NCI-H748 (cell line): ENCODE measurements at regions not wholly inside any gene's neighbourhood (a gene's known extent, or its start where the extent isn't known, plus 50 kb on each side); places are given as distances from the start of the nearest gene placed in this dataset.

Experiments used
- DNase-seq: peaks from one replicate; lab custom pipeline; 2025; ENCODE audit not compliant: unreplicated experiment; lab: John Stamatoyannopoulos, UW

DNA sequence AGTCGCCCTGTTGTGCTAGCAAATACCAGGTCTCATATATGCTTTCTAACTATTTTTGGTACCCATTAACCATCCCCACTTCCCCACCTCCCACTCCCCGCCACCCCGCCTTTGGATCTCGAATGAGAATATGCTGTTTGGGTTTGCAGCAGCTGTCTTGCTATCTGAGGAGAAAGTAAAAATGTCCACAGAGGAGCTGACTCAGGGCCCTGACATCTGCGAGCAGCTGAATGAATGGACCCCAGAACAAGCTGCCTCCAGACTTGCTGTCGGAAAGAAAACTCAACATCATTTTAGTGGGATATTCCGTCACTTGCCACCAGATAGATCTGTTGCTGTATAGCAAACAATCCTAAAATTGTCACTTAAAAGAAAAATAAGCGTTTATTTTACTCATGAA is 103.7 kb downstream of the LINC00237 start:
- no peak for DNase-seq

DNA sequence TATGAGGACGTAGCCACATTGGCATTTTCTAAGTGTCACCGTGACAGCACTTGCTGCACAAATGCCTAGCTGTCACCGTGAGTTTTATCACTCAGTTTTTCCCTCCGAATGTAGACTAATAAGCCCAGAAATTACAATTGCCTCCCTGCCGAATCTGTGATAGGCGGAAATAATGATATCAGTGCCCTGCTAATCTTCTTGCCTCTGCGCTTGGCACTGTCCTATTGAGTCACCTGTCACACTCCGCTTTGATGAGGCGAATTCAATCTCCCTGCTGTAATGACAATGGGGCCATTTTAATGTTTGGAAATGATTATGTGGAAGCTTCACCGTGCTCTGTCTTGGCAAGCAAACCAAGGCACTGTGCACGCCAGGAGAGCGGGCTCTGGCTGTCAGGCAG is 112.8 kb downstream of the LINC00237 start:
- no peak for DNase-seq

DNA sequence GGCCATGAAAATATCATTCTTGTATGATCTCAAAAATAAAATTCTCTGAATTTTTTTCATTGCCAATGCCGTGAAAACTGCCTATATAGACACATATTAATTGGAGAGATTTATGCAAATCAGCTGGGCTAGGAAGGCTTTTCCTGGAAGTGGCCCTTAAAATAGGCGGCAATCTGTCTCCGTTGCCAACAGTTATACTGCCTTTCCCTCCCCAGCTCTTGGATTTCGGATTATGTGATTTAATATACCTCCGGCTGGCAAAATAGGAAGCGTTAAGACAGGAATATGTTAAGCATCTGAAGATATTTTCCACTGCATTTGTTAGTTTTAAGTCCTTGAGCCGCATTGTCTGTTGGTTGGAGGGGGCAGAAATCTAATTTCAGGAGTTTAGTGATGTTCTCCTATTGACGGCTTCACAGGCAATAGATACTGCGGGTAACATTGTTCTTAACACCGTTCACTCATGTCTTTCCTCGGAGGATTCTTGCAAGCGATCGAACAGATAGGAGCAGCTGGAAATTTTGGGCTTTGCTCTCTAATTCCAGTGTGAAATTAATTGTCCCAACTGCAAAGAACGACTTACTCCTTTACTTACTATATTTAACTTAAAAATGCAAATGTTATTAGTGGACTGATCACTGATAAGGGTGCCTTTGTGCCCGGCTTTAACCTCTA is 113.3 kb downstream of the LINC00237 start:
- DNase-seq, result no peak

DNA sequence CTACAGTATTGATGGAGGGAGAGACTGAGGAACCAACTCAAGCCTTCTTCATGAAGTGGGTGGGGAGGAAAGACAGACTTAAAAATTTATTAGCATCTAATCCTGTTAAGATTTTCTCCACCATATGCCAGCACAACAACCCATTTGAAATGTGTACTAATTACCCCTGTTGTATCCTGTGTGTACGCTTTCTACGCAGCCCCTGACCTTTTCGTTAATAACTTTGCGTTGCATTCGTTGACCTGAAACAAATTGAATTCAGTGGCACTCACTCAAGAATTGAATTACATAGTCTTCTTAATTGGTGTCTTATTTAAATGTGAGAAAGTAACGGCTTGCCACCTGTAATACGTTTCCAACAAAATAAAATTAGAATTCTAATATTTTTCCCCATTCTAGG is 113.9 kb downstream of the LINC00237 start:
- no peak for DNase-seq

DNA sequence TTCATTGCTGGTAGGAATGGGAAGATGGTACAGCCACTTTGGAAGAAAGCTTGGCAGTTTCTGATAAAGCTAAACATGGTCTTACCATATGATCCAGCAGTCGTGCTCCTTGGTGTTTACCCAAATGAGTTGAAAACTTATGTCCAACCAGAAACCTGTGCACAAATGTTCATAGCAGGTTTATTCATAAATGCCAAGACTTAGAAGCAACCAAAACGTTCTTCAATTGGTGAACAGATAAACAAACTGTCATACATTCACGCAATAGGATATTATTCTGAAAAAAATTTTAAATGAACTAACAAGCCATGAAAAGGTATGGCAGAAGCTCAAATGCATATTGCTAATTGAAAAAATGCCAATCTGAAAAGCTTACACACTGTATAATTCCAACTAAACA is 117.1 kb downstream of the LINC00237 start:
- DNase-seq, result no peak

DNA sequence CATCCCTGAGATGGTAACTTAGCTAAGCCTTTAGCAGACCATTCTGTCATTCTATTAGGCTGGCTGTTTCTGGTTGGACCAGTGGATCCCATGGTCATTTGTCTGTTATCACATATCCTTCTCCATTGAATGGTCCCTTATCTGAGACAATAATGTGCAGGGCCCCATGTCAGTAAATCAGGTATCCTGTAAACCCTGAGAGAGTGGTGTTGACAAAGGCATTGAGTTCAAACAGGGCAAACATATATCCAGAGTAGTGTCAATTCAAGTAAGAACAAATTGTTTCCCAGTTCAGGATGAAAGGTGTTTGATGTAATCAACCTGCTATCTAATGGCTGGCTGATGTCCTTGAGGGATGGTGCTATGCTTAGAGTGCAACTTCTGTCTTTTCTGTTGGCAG is 126.2 kb downstream of the LINC00237 start:
- peak; percentile 21 for DNase-seq

DNA sequence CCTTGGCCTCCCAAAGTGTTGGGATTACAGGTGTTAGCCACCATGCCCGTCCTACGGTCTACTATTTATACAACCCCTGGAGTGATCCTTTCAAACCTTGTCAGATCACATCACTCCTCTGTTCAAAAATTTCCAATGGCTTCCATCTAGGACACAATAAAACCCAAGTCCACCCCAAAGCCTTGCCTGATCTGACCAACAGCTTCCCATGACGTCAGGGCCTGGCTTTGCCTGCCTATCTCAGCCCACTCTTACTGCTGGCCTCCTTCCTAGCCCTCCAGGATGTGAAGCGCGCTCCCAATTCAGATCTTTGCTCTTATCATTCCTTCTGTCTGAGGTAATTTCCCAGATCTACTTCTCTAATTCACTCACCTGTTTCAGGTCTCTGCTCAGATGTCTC is 128.4 kb downstream of the LINC00237 start:
- no peak for DNase-seq

DNA sequence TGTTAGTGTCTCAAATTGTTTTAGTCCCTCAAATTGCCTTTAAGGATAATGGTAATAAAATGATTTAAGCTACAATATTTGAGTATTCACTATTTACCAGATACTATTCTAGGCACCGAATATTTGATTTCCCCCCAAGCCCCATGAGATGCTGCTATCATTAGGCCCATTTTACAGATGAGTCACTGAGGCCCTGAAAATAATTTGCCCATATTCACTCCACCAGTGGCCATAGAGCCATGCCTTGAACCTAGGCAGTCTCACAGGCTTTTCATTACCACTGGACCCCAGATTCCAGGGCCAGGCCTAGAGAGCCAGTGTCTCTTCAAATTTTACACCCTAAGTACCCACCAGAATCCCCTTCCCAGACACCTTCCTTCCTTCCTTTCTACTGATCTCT is 133.7 kb downstream of the LINC00237 start:
- DNase-seq, result no peak

DNA sequence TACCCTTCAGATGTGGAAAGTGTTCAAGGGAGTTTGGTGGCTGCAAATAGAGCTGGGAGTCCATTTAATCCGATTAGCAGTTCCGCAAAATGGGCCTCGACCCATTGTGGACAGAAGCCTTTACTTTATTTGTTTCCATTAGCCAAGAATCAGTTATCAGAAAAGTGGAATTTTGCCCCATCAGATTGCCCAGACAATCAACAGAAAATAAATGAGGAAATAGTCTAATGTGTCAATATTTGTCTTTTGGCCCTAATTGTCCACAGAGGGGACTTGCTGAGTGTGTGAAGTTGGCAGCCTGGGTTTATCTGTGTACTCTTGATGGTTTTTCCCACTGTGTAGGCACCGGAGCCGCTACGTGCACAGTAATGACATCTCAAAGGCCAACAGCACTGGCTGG is 134.3 kb downstream of the LINC00237 start:
- DNase-seq, result peak; percentile 90

DNA sequence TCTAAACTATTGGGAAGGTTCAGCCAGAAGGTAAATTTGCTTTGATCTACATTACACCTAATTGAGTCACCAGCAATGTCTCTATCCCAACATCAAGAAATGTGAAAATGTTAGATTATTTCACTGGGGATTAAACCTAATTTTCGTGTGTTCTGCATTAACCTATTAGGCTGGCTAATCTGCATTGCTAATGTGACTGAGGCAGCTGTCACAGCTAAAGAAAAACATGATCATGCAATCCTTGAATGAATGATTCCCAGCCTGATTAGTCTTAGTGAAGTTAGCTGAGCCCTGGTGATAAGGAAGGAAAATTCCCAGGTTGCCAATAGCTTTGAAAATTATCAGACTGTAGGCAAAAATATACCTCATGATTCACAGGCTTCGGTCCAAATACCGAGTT is 135.3 kb downstream of the LINC00237 start:
- DNase-seq, result no peak

DNA sequence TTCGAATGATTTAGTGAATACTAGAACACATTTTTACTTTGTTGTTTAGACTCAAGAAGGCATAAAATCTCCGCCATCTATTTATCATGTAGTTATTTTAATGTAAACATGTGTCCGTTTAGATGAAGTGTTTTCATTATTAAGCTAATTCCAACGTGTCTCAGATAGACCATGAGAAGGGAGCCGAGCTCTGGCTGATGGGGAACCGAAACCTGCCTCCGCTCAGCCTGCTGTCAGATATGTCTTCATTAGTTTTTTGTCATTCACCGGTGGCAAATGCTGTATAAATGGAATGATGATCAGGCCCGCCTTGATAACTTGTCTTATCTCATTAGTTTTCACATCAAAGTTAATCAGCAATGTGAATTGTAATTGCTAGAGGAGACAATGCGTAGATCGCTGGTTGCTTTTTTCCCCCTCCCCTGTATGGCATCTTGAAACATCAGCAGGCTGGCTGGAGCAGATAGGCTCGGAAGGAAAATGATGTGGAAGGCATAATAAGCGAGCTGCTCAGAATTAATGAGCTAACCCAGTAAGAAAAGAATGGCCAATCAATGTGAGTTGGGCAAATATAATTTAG is 136.4 kb downstream of the LINC00237 start:
- DNase-seq, result peak; percentile 42

DNA sequence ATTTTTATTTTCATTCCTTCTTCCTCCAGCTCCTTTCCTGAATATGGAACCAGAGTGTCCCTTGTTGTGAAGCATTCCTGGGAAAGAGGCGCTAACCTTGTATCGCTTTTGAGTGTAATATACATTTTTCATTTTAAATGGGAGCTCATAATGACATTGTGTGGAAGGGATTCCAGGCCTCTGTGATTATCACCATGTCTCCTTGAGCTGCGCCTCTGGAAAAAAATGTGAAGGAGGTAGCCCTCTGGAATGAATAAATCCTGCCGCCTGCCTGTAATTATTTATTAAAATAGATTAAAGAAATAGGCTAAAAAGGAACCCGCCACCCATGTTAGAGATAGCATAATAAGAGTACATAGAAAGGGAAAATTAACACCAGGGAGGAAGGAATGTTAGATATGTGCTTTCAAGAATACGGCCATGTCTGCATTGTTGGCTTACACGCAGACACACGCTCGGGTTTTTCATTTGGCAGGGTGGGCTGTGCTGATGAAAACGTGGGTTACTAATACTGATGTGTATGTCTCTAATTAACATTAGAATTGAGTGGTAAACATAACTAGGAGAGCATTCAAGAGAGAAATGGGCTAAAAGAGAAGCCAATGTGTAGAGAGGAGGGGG is 138.5 kb downstream of the LINC00237 start:
- DNase-seq, result no peak

DNA sequence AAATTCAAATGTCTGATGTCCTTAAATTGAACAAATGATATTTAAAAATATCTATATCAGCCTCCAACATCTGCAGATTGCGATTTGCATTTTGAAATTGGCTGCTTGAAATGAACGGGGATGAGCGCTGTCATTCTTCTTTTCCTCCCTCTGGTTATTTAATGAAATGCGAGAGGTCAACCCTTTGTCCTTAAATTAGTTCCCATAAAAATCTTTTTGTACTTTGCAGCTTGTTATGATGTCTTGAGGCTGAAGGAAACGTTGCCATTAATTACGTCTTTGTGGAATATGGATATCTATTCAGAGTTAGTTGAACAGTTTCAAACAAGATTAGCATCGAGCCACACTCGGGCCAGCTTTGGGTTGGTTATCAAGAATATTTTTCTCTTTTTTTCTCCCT is 140.0 kb downstream of the LINC00237 start:
- no peak for DNase-seq

DNA sequence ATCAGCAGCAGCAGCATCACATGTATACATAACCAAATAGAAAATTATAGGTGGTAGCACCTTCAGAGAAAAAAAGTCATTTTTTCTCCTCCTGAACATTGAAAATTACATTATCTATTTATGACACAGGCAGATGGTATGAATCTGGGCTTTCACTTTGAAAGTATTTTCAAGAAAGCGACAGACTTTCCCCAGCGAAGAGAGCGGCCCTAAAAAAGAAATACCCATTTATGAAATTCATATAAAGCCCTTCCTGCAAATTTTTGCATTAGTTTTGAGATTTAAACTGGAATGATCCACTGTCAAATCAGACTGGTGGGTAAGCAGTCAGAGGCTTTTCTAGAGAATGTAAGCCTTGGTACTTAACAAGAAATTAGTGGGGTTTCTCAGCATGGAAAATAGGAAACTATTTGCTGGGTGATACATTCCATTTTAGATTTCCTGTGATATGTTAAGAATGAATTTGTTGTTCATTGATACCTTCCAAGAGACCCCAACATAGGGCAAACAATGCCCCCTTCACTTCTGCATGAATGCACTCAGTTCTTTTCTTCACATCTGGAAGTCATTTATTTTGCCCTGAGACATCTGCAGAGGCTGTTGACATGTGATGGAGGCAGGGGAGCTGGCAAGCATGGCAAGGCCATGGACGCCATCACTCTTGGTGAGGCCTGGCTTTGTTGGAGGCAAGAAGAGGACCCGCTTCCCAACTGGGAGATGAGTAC is 147.0 kb downstream of the LINC00237 start:
- DNase-seq, result no peak

DNA sequence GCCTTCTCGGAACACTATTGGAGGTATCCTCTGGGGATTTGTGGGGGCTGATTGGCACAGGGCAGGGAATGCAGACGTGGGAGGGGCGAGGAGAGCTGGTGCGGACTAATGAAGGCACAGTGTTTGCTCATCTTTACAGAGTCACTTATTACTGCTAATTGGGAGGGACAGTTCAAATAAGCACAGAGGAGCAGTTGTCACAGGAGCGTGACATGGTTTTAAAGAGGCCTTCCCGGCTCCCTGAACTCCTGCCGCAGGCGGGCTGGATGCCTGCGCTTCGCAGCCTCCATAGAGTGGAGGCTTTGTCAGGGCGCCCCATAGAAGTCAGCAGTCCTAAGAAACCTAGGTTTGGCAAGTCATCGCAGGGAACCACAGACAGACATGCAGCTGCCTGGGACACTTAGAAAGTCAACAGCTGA is 149.6 kb downstream of the LINC00237 start:
- peak; percentile 99 for DNase-seq

DNA sequence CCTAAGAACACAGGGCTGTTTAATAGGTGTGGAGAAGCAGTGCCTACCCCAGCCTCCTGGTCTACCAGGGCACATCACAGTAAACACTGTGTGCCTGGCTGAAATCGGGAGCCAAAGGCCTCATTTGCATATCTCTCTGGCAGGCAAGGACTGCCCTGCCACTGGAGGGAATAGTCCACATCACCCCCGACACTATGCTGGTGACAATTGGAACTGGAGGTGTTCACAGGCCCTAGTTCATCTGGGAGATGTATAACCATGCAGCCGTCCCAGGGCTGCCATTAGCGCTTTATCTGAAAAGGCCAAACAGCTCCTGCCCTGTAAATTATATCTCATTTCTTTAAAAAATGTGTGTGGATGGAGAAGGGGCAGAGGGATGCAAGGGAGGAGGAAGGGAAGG is 150.3 kb downstream of the LINC00237 start:
- DNase-seq, result peak; percentile 58

DNA sequence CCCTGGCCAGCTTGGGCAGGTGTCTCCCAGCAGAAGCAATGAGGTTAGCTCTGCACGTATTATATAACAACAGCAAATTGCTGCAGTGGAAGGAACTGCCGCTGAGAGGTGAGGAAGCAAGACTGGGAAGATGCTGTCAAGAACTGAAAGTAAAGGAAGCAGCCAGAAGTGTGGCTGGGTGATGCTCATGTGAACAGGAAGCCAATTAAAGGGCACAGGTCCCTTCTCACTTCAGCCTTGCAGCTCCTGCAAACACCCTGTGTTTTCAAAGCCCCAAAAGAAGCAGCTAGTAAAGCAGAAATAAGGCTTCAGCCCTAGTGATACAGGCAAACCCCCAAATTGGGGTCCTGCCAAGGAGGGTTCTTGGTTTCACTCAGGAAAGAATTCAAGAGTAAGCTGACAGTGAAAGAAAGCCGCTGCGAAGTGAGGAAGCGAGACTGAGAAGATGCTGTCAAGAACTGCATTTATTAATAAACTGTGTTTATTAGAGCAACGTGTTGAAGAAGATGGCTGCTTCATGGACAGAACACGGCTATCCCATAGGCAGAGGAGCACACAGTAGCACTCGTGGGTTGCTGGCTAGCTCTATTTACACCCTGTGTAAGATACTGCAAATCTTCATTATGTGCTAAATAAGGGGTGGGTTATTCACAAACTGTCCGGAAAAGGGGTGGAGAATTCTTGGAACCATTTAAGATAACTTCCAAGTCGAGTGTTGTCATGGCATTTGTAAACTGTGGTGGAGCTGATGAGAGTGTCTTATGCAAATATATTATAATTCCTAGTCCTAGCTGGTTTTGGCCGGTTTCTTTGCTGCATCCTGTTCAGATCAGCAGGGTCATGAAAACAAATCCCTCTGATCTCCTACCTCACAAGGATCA is 152.2 kb downstream of the LINC00237 start:
- DNase-seq, result no peak

DNA sequence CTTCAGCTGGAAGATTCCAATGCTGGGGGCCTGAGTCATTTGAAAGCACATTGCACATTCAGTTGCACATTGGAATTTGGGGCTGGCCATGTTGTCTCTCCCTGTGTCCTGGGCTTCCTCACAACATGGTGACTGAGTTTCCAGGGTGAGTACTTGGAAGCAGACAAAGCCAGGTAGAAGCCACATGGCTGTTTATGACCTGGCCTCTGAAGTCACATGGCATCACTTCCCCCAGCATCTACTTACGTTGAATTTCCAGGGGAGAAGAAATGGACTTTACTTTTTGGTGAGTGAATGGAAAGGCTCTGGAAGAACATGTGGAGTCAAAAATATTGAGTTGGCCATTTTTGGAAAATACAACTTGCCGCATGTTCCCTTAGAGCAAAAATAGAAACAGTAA is 155.5 kb downstream of the LINC00237 start:
- no peak for DNase-seq

DNA sequence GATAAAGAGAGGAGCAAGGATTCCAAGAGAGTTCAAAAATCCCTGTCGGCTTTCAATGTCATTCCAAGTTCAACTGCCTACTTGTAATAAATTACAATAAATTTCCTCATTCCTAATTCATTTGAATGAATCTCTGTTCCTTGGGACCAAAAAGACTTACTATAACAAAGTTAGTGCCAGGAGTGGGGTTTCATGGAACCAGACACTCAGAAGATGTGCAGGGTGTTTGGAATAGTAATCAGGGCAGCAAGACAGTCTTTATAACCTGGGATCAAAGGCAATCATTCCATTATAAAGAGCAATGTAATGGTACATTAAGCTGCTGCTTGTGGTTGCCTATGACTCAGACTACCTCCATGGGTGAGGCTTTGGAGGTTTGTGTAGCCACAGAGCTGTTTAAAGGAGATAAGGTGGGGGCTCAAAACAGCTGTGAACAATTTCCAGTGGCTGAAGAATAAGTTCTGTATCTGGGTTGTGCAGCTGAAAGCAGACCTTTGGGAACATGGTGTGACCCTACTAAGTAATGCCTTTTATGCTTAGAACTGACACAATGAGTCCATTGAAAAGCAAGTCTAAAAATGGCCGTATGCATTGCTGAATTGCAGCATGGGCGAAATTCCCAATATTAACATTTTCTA is 159.9 kb downstream of the LINC00237 start:
- no peak for DNase-seq

DNA sequence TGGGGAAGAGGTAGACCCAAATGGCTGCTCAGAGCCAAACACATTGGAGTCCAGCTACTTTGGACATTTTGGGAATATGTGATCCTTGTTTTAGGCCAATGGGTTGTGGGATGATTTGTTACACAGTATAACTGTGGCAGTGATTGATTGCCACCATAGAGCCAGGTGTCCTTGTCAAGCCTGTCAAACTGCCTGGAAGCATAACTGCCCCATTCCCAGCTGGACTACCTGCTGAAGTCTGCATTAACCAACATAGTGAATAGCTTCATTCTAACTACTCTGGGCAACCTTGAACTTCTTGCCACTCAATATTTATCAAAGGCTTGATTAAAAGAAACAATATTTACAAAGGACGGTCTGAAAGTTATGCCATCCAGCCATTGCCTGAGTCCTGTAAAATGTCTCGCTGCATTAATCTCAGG is 164.7 kb downstream of the LINC00237 start:
- DNase-seq, result no peak

DNA sequence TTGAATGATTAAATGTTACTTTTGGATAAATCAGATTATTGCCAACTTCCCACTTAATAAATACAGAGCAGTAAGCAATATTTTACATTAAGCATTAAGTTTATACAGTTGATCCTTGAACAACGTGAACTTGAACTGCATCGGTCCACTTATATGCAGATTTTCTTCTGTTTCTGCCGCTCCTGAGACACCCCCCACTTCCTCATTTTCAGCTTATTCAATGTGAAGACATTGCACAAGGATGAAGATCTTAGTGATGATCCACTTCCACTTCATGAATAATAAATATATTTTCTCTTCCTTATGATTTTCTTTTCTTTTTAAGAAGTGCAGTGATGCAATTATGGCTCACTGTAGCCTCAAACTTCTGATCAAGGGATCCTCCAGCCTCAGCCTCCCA is 167.2 kb downstream of the LINC00237 start:
- no peak for DNase-seq
